ENCODE measurements at regions not wholly inside any gene's neighbourhood (a gene's known extent, or its start where the extent isn't known, plus 50 kb on each side); places are given as distances from the start of the nearest gene placed in this dataset.
A peak's percentile ranks its signal among the peaks of the same experiment; 100 is the strongest.
"Not testable (repeated sequence)": the region's sequence is repeated elsewhere in the genome, so short reads cannot be mapped to it uniquely, and the experiment has no call there.

DNA sequence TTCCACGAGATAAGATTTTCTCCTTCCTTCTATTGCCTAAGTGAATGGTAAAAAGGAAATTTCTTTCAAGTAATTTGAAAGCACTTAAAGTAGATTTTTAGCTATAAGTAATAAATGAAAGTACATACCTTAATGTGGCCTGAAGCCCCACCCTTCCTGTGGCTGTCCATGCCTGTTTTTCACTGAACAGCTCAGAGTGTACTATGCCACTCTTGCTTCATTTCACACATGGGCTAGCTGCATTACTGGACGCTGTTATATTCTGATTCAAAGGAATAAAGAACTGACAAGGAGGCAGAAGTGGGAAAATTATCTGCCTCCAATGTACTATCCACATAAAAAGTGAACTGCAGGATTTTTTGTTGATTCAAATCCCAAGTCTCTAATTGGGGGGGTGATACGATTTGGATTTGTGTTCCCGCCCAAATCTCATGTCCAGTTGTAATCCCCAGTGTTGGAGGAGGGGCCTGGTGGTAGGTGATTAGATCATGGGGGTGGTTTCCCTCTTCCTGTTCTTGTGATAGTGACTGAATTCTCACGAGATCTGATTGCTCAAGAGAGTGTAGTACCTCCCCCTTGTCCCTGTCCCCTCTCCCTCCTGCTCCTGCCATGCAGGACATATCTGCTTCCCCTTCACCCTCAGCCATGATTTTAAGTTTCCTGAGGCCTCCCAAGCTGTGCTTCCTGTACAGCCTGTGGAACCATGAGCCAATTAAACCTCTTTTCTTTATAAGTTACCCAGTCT lies 154.7 kb upstream of the SGCG start:
- no peak overlapping the region for H3K4me3 Mint-ChIP-seq
- H3K4me1 Mint-ChIP-seq = no peaks in the 10 kb centered on the region
- no peaks in the 10 kb centered on the region for H3K9me3 Mint-ChIP-seq
- no peaks in the 10 kb centered on the region for H3K36me3 Mint-ChIP-seq
- H3K27ac Mint-ChIP-seq = no peak overlapping the region
- peaks cover 3% of the 10 kb centered on the region for H3K27me3 Mint-ChIP-seq

GRCh38 chr13:23039266-23039935 lies 141.4 kb upstream of the SGCG start:
- no peaks in the 10 kb centered on the region for H3K36me3 Mint-ChIP-seq
- H3K27me3 Mint-ChIP-seq = peaks cover 2% of the 10 kb centered on the region
- no peak overlapping the region for H3K4me3 Mint-ChIP-seq
- no peaks in the 10 kb centered on the region for H3K4me1 Mint-ChIP-seq
- no peak overlapping the region for H3K27ac Mint-ChIP-seq
- no peaks in the 10 kb centered on the region for H3K9me3 Mint-ChIP-seq

- no peak overlapping the region for H3K27ac Mint-ChIP-seq
- H3K4me1 Mint-ChIP-seq = no peaks in the 10 kb centered on the region
- H3K27me3 Mint-ChIP-seq = peaks cover 2% of the 10 kb centered on the region
- no peaks in the 10 kb centered on the region for H3K9me3 Mint-ChIP-seq
- no peaks in the 10 kb centered on the region for H3K36me3 Mint-ChIP-seq
- no peak overlapping the region for H3K4me3 Mint-ChIP-seq
Observed at GRCh38 chr13:23042181-23042580, 138.6 kb upstream of the SGCG start.

GRCh38 chr13:23044906-23045305 lies 135.9 kb upstream of the SGCG start:
- H3K4me1 Mint-ChIP-seq = no peaks in the 10 kb centered on the region
- H3K27ac Mint-ChIP-seq = no peak overlapping the region
- no peaks in the 10 kb centered on the region for H3K36me3 Mint-ChIP-seq
- H3K27me3 Mint-ChIP-seq = peaks cover 2% of the 10 kb centered on the region
- no peak overlapping the region for H3K4me3 Mint-ChIP-seq
- no peaks in the 10 kb centered on the region for H3K9me3 Mint-ChIP-seq

DNA sequence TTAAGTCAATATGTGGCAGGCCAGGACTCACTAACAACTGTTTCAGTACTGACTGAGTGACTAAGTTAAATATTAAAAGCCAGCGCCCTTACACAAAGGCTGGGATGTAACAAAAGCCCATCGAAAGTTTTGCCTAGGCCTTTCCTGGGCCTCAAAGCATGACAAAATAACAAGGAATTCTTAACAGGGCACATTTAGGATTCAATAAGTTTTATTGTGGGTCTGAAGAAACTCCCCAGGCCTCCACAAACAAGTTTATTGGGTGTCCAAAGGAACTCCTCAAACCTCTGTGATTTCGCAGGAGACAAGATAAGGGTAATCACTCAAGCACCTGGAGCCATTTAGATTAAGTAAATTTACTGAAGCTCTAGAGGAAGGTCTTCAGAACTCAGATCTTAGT lies 130.7 kb upstream of the SGCG start:
- H3K27ac Mint-ChIP-seq = no peak overlapping the region
- no peaks in the 10 kb centered on the region for H3K4me1 Mint-ChIP-seq
- no peaks in the 10 kb centered on the region for H3K9me3 Mint-ChIP-seq
- no peaks in the 10 kb centered on the region for H3K36me3 Mint-ChIP-seq
- no peak overlapping the region for H3K4me3 Mint-ChIP-seq
- peaks cover 2% of the 10 kb centered on the region for H3K27me3 Mint-ChIP-seq

- not testable (repeated sequence) for H3K36me3 Mint-ChIP-seq, H3K9me3 Mint-ChIP-seq, H3K4me1 Mint-ChIP-seq, H3K27me3 Mint-ChIP-seq, H3K27ac Mint-ChIP-seq, H3K4me3 Mint-ChIP-seq
Observed at GRCh38 chr13:23053711-23054110, 127.1 kb upstream of the SGCG start.

DNA sequence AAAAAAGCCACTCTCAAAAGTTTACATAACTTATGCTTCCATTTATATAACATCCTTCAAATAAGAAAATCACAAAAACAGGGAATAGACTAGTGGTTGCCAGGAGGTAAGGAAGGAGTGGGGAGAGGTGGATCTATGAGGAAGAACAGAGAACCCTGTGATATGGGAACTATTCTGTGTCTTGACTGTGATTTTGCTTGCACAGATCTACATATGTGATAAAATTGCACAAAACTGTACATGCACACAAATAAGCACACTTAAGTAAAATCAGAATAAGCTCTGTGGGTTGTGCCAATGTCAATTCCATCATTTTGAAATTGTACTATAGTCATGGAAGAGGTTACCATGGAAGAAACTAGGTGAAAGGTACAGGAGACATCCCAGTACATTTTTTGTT lies 121.6 kb upstream of the SGCG start:
- Mint-ChIP-seq H3K9me3 (no peaks in the 10 kb centered on the region), H3K36me3 (no peaks in the 10 kb centered on the region), H3K4me3 (no peak overlapping the region), H3K4me1 (no peaks in the 10 kb centered on the region), H3K27me3 (peaks cover 2% of the 10 kb centered on the region), H3K27ac (no peak overlapping the region)

DNA sequence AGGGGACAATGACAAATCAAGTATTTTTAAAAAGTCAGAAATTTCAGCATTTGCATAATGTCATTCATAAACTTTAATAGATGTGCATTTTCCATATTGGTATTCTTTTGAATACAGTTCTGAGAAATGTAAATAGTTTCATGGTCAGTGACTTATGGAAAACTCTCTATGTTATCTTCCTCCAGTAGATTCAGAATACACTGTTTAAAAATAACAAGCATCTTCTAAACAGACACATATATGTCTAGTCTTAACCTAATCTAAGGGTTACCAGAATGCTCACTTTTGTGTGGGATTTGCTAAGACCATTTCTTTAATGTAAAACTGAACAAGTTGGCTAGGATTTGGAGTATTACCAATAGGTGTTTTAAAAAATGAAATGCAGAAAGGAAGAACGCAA lies 119.8 kb upstream of the SGCG start:
- Mint-ChIP-seq H3K4me1 (no peaks in the 10 kb centered on the region), H3K27me3 (no peaks in the 10 kb centered on the region), H3K36me3 (no peaks in the 10 kb centered on the region), H3K9me3 (no peaks in the 10 kb centered on the region), H3K4me3 (no peak overlapping the region), H3K27ac (peak overlapping the region; percentile 26)

- no peaks in the 10 kb centered on the region for H3K36me3 Mint-ChIP-seq
- peaks cover 4% of the 10 kb centered on the region for H3K27me3 Mint-ChIP-seq
- no peak overlapping the region for H3K27ac Mint-ChIP-seq
- H3K4me1 Mint-ChIP-seq = no peaks in the 10 kb centered on the region
- no peak overlapping the region for H3K4me3 Mint-ChIP-seq
- no peaks in the 10 kb centered on the region for H3K9me3 Mint-ChIP-seq
Observed at GRCh38 chr13:23067129-23067528, 113.7 kb upstream of the SGCG start.

GRCh38 chr13:23069566-23069965 lies 111.2 kb upstream of the SGCG start:
- Mint-ChIP-seq H3K27me3 (peaks cover 4% of the 10 kb centered on the region), H3K4me3 (no peak overlapping the region), H3K27ac (no peak overlapping the region), H3K36me3 (no peaks in the 10 kb centered on the region), H3K4me1 (no peaks in the 10 kb centered on the region), H3K9me3 (no peaks in the 10 kb centered on the region)

DNA sequence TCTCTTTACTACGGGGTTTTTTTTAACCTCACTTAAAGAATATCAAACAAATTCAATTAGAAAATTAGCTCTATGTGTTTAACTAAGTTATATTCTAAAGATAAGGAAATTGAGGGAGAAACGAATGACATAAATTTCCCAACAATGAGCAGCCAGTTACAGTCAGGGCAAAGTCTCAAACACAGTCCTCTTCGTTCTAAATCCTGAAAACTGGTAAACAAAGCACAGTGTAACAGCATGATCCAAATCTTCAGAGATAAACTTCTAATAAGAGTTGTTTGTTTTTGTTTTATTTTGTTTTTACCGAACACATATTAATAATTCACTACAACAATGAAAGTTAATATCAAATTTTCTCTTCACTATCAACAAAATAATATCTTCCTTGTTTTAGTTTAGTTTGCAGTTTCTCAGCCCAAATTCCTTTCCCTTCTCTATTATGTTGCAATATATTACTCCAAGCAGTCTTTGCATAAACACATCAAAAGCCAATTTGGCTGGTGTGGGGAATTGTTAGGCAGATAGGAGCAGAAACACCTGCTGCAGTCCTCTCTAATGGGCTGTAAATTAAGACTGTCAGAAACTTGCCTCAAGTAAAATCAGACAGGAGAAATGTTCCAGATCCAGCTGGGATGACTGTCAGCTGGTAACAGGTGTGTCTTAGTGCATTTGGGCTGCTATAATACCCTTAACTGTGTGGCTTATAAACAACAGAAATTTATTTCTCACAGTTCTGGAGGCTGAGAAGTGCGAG lies 106.5 kb upstream of the SGCG start:
- H3K36me3 Mint-ChIP-seq = no peaks in the 10 kb centered on the region
- peaks cover 8% of the 10 kb centered on the region for H3K27me3 Mint-ChIP-seq
- H3K27ac Mint-ChIP-seq = no peak overlapping the region
- H3K4me3 Mint-ChIP-seq = no peak overlapping the region
- no peaks in the 10 kb centered on the region for H3K4me1 Mint-ChIP-seq
- H3K9me3 Mint-ChIP-seq = no peaks in the 10 kb centered on the region

- no peaks in the 10 kb centered on the region for H3K36me3 Mint-ChIP-seq
- no peaks in the 10 kb centered on the region for H3K9me3 Mint-ChIP-seq
- no peaks in the 10 kb centered on the region for H3K4me1 Mint-ChIP-seq
- H3K27me3 Mint-ChIP-seq = peaks cover 6% of the 10 kb centered on the region
- H3K27ac Mint-ChIP-seq = no peak overlapping the region
- H3K4me3 Mint-ChIP-seq = no peak overlapping the region
Observed at GRCh38 chr13:23081220-23081619, 99.6 kb upstream of the SGCG start.

DNA sequence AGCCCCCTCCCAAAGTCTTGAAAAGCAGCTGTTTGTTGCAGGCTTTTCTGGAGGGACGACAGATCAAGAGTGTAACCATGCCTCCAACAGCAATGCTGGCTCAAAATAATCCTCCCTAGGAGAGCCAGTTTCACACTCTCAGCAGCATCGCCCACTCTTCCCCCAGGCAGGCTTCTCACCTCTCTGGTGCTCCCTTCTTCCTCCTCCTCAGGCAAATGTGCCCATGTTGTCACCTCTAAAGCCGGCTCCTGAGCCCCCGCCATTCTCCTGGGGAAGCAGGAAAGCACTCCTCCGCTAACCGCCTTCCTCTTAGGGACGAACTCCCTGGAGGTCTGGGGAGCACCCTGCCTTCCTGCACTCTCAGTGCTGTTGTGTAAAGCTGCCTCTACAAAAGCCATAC lies 98.9 kb upstream of the SGCG start:
- no peak overlapping the region for H3K4me3 Mint-ChIP-seq
- H3K27me3 Mint-ChIP-seq = peaks cover 5% of the 10 kb centered on the region
- no peaks in the 10 kb centered on the region for H3K36me3 Mint-ChIP-seq
- H3K9me3 Mint-ChIP-seq = no peaks in the 10 kb centered on the region
- H3K4me1 Mint-ChIP-seq = no peaks in the 10 kb centered on the region
- no peak overlapping the region for H3K27ac Mint-ChIP-seq

- Mint-ChIP-seq H3K36me3 (no peaks in the 10 kb centered on the region), H3K27ac (no peak overlapping the region), H3K27me3 (peaks cover 10% of the 10 kb centered on the region), H3K4me1 (no peaks in the 10 kb centered on the region), H3K9me3 (no peaks in the 10 kb centered on the region), H3K4me3 (no peak overlapping the region)
Observed at GRCh38 chr13:23086968-23087623, 93.7 kb upstream of the SGCG start.

DNA sequence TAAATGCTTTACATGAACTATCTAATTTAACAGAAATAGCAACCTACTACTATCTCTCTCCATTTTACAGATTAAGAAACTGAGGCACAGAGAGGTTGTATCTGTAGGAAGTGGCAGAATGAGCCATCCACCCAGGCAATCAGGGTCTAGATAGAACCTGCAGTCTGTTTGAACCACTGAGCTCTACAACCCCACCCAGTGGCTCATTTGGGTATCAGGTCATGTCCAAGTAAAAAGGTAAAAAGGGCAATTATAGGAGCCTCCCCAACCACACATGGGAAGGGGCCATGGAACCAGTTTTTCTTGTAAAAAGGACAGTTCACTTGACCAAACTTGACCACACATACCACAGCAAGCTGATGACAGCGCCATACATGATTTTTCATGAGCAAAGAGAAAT lies 92.9 kb upstream of the SGCG start:
- Mint-ChIP-seq H3K27ac (no peak overlapping the region), H3K27me3 (peaks cover 12% of the 10 kb centered on the region), H3K36me3 (no peaks in the 10 kb centered on the region), H3K4me3 (no peak overlapping the region), H3K4me1 (no peaks in the 10 kb centered on the region), H3K9me3 (no peaks in the 10 kb centered on the region)
